Activated CD4-positive, alpha-beta memory T cell treated with anti-CD3 and anti-CD28 coated beads for 36 hours (primary cell): ENCODE measurements at regions not wholly inside any gene's neighbourhood (a gene's known extent, or its start where the extent isn't known, plus 50 kb on each side); places are given as distances from the start of the nearest gene placed in this dataset.

Source experiments
- CTCF ChIA-PET: fragments of 350-600 bp; sonication (Branson Sonifier 250); formaldehyde crosslinking; loops from one replicate; lab custom pipeline; 2021; ENCODE audit warnings: antibody characterized with exemption, inconsistent platforms; lab: Charles Lee
- POLR2A ChIA-PET: fragments of 350-600 bp; sonication (Branson Sonifier 250); formaldehyde crosslinking; loops from one replicate; lab custom pipeline; 2021; ENCODE audit warnings: antibody characterized with exemption; lab: Charles Lee
- DNase-seq: peaks from one replicate; pipeline ENCODE4 v3.0.0-alpha.2; 2020
- H3K27ac Mint-ChIP-seq: one replicate; pipeline ENCODE4 v1.8.0; 2021; ENCODE audit warnings: mixed read lengths
- H3K27me3 Mint-ChIP-seq: one replicate; pipeline ENCODE4 v1.8.0; 2021; ENCODE audit warnings: mixed read lengths
- H3K36me3 Mint-ChIP-seq: one replicate; pipeline ENCODE4 v1.8.0; 2021; ENCODE audit warnings: mixed read lengths
- H3K4me1 Mint-ChIP-seq: one replicate; pipeline ENCODE4 v1.8.0; 2021; ENCODE audit warnings: low read depth, mixed read lengths
- H3K4me3 Mint-ChIP-seq: one replicate; pipeline ENCODE4 v1.8.0; 2021; ENCODE audit warnings: mild to moderate bottlenecking, mixed read lengths
- H3K9me3 Mint-ChIP-seq: one replicate; pipeline ENCODE4 v1.8.0; 2021; ENCODE audit warnings: mixed read lengths
- intact Hi-C: fragments of 100-400 bp; cut with micrococcal nuclease; formaldehyde crosslinking; loops from one replicate; pipeline ENCODE4 v1.15.1; 2023

DNA sequence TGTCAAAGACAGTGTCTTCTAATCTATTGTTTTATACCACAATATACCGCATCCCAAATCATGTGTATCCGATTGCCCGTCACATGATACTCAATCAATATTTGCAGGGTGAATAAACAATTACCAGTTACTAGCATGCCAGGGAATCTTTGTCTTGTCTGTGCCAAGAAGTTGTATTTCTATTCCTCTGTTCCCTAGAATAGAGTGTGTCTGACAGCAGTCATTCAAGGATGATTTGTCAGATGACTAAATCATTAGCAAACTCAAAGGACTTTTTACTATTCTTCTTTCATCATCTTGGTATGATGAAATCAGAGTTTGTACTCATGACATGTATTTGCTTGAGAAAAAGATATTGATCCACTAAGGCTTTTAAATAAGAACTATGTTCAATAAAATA lies 348.8 kb downstream of the HTR1A start:
- no peak overlapping the region for H3K4me3 Mint-ChIP-seq
- POLR2A ChIA-PET: no interaction called here
- no peaks in the 10 kb centered on the region for H3K27me3 Mint-ChIP-seq
- no peak overlapping the region for H3K27ac Mint-ChIP-seq
- no peaks in the 10 kb centered on the region for H3K4me1 Mint-ChIP-seq
- H3K9me3 Mint-ChIP-seq: peaks cover 9% of the 10 kb centered on the region
- no peaks in the 10 kb centered on the region for H3K36me3 Mint-ChIP-seq
- CTCF ChIA-PET: no interaction called here
- intact Hi-C loops: no loop called here
- no peak for DNase-seq

GRCh38 chr5:63603996-63604395 lies 358.2 kb downstream of the HTR1A start:
- CTCF ChIA-PET: no interaction called here
- no peak for DNase-seq
- intact Hi-C loops: no loop called here
- H3K36me3 Mint-ChIP-seq: no peaks in the 10 kb centered on the region
- no peak overlapping the region for H3K4me3 Mint-ChIP-seq
- H3K9me3 Mint-ChIP-seq: peaks cover 12% of the 10 kb centered on the region
- POLR2A ChIA-PET: no interaction called here
- H3K4me1 Mint-ChIP-seq: no peaks in the 10 kb centered on the region
- H3K27me3 Mint-ChIP-seq: no peaks in the 10 kb centered on the region
- no peak overlapping the region for H3K27ac Mint-ChIP-seq

GRCh38 chr5:63602971-63603370 lies 359.3 kb downstream of the HTR1A start:
- Mint-ChIP-seq H3K27ac (no peak overlapping the region), H3K4me3 (no peak overlapping the region), H3K36me3 (no peaks in the 10 kb centered on the region), H3K9me3 (peaks cover 14% of the 10 kb centered on the region), H3K4me1 (no peaks in the 10 kb centered on the region), H3K27me3 (no peaks in the 10 kb centered on the region)
- no peak for DNase-seq
- POLR2A ChIA-PET: no interaction called here
- intact Hi-C loops: no loop called here
- CTCF ChIA-PET: no interaction called here

DNA sequence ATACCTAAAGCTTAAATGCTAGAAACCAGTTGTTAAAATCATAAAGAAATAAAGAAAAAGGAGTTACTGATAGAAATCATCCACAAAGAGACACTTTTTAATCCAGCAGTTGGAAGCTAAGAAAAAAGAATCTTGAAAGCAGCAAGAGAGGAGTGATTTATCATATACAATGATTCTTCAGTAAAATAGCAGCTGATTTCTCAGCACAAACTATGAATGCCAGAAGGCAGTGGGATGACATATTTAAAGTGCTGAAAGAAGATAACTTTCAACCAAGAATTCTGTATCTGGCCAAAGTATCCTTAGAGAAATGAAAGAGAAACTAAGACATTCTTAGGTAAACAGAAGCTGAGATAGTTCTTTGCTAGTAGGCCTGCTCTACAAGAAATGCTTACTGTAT lies 366.0 kb downstream of the HTR1A start:
- intact Hi-C loops: no loop called here
- POLR2A ChIA-PET: no interaction called here
- no peaks in the 10 kb centered on the region for H3K4me1 Mint-ChIP-seq

GRCh38 chr5:63573380-63573779 lies 388.9 kb downstream of the HTR1A start:
- no peaks in the 10 kb centered on the region for H3K27me3 Mint-ChIP-seq
- POLR2A ChIA-PET: no interaction called here
- no peak for DNase-seq
- no peaks in the 10 kb centered on the region for H3K9me3 Mint-ChIP-seq
- CTCF ChIA-PET: no interaction called here
- H3K4me3 Mint-ChIP-seq: no peak overlapping the region
- no peaks in the 10 kb centered on the region for H3K4me1 Mint-ChIP-seq
- H3K27ac Mint-ChIP-seq: no peak overlapping the region
- intact Hi-C loops: no loop called here
- H3K36me3 Mint-ChIP-seq: no peaks in the 10 kb centered on the region

More for the DNA sequence above, 366.0 kb downstream of the HTR1A start:
- Mint-ChIP-seq H3K27me3 (no peaks in the 10 kb centered on the region), H3K36me3 (no peaks in the 10 kb centered on the region), H3K4me3 (no peak overlapping the region), H3K9me3 (peaks cover 19% of the 10 kb centered on the region), H3K27ac (no peak overlapping the region)
- no peak for DNase-seq
- CTCF ChIA-PET: no interaction called here

DNA sequence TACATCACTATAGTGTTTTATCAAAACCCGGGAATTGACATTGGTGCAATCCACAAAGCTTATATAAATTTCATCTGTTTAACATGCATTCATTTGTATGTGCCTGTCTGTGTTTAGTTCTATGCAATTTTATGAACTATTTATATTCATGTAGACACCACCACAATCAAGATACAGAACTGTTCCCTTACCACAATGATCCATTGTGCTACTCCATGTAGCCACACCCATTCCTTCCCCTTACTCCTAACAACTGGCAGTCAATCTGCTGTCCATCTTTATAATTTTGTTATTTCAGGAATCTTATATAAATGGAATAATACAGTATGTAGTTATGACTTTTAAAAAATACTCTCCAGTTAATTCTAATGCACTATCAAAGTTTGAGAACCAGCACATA lies 389.5 kb downstream of the HTR1A start:
- Mint-ChIP-seq H3K4me1 (no peaks in the 10 kb centered on the region), H3K27me3 (no peaks in the 10 kb centered on the region), H3K27ac (no peak overlapping the region), H3K4me3 (no peak overlapping the region), H3K36me3 (no peaks in the 10 kb centered on the region), H3K9me3 (no peaks in the 10 kb centered on the region)
- CTCF ChIA-PET: no interaction called here
- POLR2A ChIA-PET: no interaction called here
- intact Hi-C loops: no loop called here
- no peak for DNase-seq

DNA sequence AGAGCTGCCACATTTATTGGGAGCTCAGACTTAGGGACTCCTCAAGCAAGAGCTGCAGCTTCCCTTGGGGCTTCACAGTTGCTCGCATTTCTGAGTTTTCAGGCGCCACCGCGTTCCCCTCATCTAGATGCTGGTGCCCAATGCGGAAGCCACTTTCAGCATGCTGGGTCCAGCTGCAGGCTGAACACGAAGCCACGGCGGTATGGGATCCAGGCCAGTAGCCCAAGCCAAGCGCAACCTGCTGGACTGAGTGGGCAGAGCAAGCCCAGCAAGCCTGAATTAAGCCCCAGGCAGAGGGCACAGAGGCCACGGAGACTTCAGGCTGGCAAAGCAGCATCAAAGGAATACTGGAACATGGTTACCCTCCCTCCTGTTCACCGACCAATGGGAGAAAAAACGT lies 391.5 kb downstream of the HTR1A start:
- ChIA-PET POLR2A (no interaction called here), CTCF (no interaction called here)
- H3K27me3 Mint-ChIP-seq: no peaks in the 10 kb centered on the region
- no peak for DNase-seq
- intact Hi-C loops: no loop called here
- H3K4me3 Mint-ChIP-seq: no peak overlapping the region
- H3K27ac Mint-ChIP-seq: no peak overlapping the region
- H3K4me1 Mint-ChIP-seq: no peaks in the 10 kb centered on the region
- H3K9me3 Mint-ChIP-seq: no peaks in the 10 kb centered on the region
- H3K36me3 Mint-ChIP-seq: no peaks in the 10 kb centered on the region

GRCh38 chr5:63564789-63565188 lies 397.5 kb downstream of the HTR1A start:
- Mint-ChIP-seq H3K4me1 (no peaks in the 10 kb centered on the region), H3K27me3 (no peaks in the 10 kb centered on the region), H3K36me3 (no peaks in the 10 kb centered on the region), H3K27ac (no peak overlapping the region), H3K4me3 (no peak overlapping the region), H3K9me3 (peaks cover 21% of the 10 kb centered on the region)
- ChIA-PET CTCF (no interaction called here), POLR2A (no interaction called here)
- no peak for DNase-seq
- intact Hi-C loops: no loop called here

- Mint-ChIP-seq H3K9me3 (peaks cover 21% of the 10 kb centered on the region), H3K4me1 (no peaks in the 10 kb centered on the region), H3K27ac (no peak overlapping the region), H3K27me3 (no peaks in the 10 kb centered on the region), H3K4me3 (no peak overlapping the region), H3K36me3 (no peaks in the 10 kb centered on the region)
- ChIA-PET CTCF (no interaction called here), POLR2A (no interaction called here)
- no peak for DNase-seq
- intact Hi-C loops: no loop called here
Observed at GRCh38 chr5:63563008-63563917, 399.0 kb downstream of the HTR1A start.

DNA sequence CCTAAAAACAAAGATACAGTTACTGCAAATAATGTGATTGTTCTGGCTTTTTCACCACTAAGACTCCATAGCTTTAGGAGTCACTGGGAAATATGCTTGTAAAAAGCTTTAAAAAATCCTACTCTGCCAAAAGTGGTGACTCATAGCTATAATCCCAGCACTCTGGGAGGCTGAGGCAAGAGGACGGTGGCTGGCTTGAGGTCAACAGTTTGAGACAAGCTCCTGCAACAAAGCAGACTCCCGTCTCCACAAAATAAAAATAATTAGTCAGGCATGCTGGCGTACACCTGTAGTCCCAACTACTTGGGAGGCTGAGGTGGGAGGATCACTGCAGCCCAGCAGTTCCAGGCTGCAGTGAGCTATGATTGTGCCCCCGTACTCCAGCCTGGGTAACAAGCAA lies 406.4 kb downstream of the HTR1A start:
- Mint-ChIP-seq H3K27ac (no peak overlapping the region), H3K4me1 (no peaks in the 10 kb centered on the region), H3K36me3 (no peaks in the 10 kb centered on the region), H3K4me3 (no peak overlapping the region), H3K27me3 (no peaks in the 10 kb centered on the region), H3K9me3 (peaks cover 3% of the 10 kb centered on the region)
- POLR2A ChIA-PET: no interaction called here
- DNase-seq: no peak
- intact Hi-C loops: no loop called here
- CTCF ChIA-PET: no interaction called here

- CTCF ChIA-PET: no interaction called here
- H3K4me3 Mint-ChIP-seq: no peak overlapping the region
Observed at GRCh38 chr5:63554191-63554590, 408.1 kb downstream of the HTR1A start.

GRCh38 chr5:63553073-63553472 lies 409.2 kb downstream of the HTR1A start:
- Mint-ChIP-seq H3K4me3 (no peak overlapping the region), H3K27ac (no peak overlapping the region), H3K4me1 (no peaks in the 10 kb centered on the region), H3K27me3 (no peaks in the 10 kb centered on the region), H3K36me3 (no peaks in the 10 kb centered on the region), H3K9me3 (no peaks in the 10 kb centered on the region)
- intact Hi-C loops: no loop called here
- POLR2A ChIA-PET: no interaction called here
- CTCF ChIA-PET: no interaction called here
- DNase-seq: no peak

More at GRCh38 chr5:63554191-63554590, 408.1 kb downstream of the HTR1A start:
- Mint-ChIP-seq H3K36me3 (no peaks in the 10 kb centered on the region), H3K4me1 (no peaks in the 10 kb centered on the region), H3K27me3 (no peaks in the 10 kb centered on the region), H3K27ac (no peak overlapping the region), H3K9me3 (no peaks in the 10 kb centered on the region)
- DNase-seq: no peak
- POLR2A ChIA-PET: no interaction called here
- intact Hi-C loops: no loop called here
